Peyer's patch (tissue), 4 donors: ENCODE measurements at regions not wholly inside any gene's neighbourhood (a gene's known extent, or its start where the extent isn't known, plus 50 kb on each side); places are given as distances from the start of the nearest gene placed in this dataset.

Experiments used
- POLR2A ChIP-seq, 2 donors: fragments of 450-650 bp; IDR thresholded peaks; one replicate each; pipeline ENCODE4 v1.5.1; 2017; ENCODE audit warnings: antibody characterized with exemption in 2 of 2, mild to moderate bottlenecking in 2 of 2, moderate library complexity in 2 of 2
- TF ChIP-seq, protein P1 (sequence below), 6 experiments: fragments of 450-650 bp in 4 of 6; fragments of 200-600 bp in 2 of 6; sonication (generic) in 1 of 6; IDR thresholded peaks; one replicate each; pipeline ENCODE4 v1.5.1; 2017 to 2019; ENCODE audit warnings: antibody characterized with exemption in 6 of 6, mild to moderate bottlenecking in 3 of 6, moderate library complexity in 1 of 6

DNA sequence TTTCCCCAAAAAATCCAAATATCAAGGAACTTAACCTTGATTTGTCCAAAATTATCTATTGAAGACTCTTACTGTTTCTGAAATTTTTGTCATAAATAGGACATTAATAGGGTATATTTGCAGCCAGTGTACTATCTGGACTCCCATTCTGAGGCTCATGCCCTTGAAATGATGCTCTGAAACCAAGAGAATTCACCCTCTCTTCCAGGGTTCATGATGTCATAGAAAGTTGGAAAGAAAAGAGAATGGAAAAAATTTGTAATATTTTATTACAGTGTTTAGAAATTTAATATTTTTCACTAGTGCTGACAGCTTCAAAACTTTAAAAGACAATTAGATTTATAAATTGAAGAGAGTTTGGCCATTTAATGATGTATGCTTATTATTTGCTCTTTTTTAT is 712.5 kb downstream of the MCTP2 start:
- TF ChIP-seq, protein P1, sequence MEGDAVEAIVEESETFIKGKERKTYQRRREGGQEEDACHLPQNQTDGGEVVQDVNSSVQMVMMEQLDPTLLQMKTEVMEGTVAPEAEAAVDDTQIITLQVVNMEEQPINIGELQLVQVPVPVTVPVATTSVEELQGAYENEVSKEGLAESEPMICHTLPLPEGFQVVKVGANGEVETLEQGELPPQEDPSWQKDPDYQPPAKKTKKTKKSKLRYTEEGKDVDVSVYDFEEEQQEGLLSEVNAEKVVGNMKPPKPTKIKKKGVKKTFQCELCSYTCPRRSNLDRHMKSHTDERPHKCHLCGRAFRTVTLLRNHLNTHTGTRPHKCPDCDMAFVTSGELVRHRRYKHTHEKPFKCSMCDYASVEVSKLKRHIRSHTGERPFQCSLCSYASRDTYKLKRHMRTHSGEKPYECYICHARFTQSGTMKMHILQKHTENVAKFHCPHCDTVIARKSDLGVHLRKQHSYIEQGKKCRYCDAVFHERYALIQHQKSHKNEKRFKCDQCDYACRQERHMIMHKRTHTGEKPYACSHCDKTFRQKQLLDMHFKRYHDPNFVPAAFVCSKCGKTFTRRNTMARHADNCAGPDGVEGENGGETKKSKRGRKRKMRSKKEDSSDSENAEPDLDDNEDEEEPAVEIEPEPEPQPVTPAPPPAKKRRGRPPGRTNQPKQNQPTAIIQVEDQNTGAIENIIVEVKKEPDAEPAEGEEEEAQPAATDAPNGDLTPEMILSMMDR (IDR thresholded peaks at IDR 0.05): no peak
- TF ChIP-seq POLR2A (IDR thresholded peaks at IDR 0.05): no peak
